HEK293T (cell line): ENCODE measurements at regions not wholly inside any gene's neighbourhood (a gene's known extent, or its start where the extent isn't known, plus 50 kb on each side); places are given as distances from the start of the nearest gene placed in this dataset.

Experiments used
- BHLHE40 ChIP-seq: fragments of 450-650 bp; IDR thresholded peaks from 2 replicates; pipeline ENCODE4 v1.6.1; 2016; ENCODE audit warnings: mild to moderate bottlenecking, moderate library complexity, borderline replicate concordance
- CTBP1 ChIP-seq: fragments of 450-650 bp; IDR thresholded peaks from 2 replicates; pipeline ENCODE4 v1.6.1; 2016; ENCODE audit warnings: borderline replicate concordance
- ELF4 ChIP-seq: fragments of 450-650 bp; IDR thresholded peaks from 2 replicates; pipeline ENCODE4 v1.6.1; 2017; ENCODE audit warnings: antibody characterized with exemption
- FOXM1 ChIP-seq: fragments of 450-650 bp; IDR thresholded peaks from 2 replicates; pipeline ENCODE4 v1.6.1; 2017; ENCODE audit warnings: mild to moderate bottlenecking, borderline replicate concordance
- L3MBTL2 ChIP-seq: fragments of 450-650 bp; conservative IDR thresholded peaks from 2 replicates; pipeline ENCODE4 v1.6.1; 2016; ENCODE audit warnings: mild to moderate bottlenecking
- SP1 ChIP-seq: fragments of 450-650 bp; IDR thresholded peaks from 2 replicates; pipeline ENCODE4 v1.6.1; 2017

DNA sequence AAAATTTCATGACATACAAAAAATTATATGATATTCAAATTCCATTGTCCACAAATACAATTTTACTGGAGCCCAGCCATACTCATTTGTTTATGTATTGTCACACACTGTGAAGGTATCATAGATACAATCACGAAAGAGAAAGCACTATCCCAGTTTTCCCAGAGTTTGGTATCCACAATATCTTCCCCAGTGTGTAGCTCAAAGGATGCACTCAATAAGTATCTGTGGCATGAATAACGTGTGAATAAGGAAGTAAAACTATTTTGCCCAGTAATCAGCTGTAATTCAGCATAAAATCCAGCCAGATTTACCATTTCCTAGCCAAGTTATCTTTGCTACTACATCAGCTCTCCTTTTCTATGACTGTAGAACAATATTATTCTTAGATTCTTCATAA lies 131.3 kb upstream of the KCNMB2 start:
- no peak for TF ChIP-seq FOXM1
- TF ChIP-seq ELF4 = no peak
- no peak for TF ChIP-seq SP1
- TF ChIP-seq BHLHE40 = no peak
- no peak for TF ChIP-seq L3MBTL2
- no peak for TF ChIP-seq CTBP1
